HUES64 (cell line): ENCODE measurements at regions not wholly inside any gene's neighbourhood (a gene's known extent, or its start where the extent isn't known, plus 50 kb on each side); places are given as distances from the start of the nearest gene placed in this dataset.

Source experiments
- H3K27ac ChIP-seq: 2 replicates; pipeline ENCODE4 v1.7.0; 2013; ENCODE audit warnings: low read depth, low read length, inconsistent platforms
- H3K27me3 ChIP-seq: 2 replicates; pipeline ENCODE4 v1.6.1; 2013; ENCODE audit warnings: mild to moderate bottlenecking, low read length; ENCODE audit not compliant: insufficient read depth
- H3K36me3 ChIP-seq: 2 replicates; pipeline ENCODE4 v1.6.1; 2013; ENCODE audit warnings: mild to moderate bottlenecking, low read length; ENCODE audit not compliant: insufficient read depth
- H3K4me1 ChIP-seq: 2 replicates; pipeline ENCODE4 v1.6.1; 2013; ENCODE audit warnings: mild to moderate bottlenecking, low read length, moderate library complexity; ENCODE audit not compliant: insufficient read depth
- H3K4me3 ChIP-seq: 2 replicates; pipeline ENCODE4 v1.5.1; 2013; ENCODE audit warnings: mild to moderate bottlenecking, low read length, moderate library complexity
- H3K9ac ChIP-seq: 2 replicates; pipeline ENCODE4 v1.6.1; 2013; ENCODE audit warnings: mild to moderate bottlenecking, low read depth, low read length
- H3K9me3 ChIP-seq: 2 replicates; pipeline ENCODE4 v1.6.1; 2013; ENCODE audit warnings: low read depth, low read length; ENCODE audit not compliant: insufficient read depth
- WGBS: fragments of 150-250, 120-280 bp; methylation state at CpG from one replicate; pipeline ENCODE4 v1.1.7; 2013; ENCODE audit warnings: missing lambda C conversion rate; 5-methylcytosine and 5-hydroxymethylcytosine counted together

- Histone ChIP-seq H3K36me3 (no peaks in the 10 kb centered on the region), H3K4me1 (no peaks in the 10 kb centered on the region), H3K9me3 (no peaks in the 10 kb centered on the region), H3K9ac (no peak overlapping the region), H3K4me3 (no peak overlapping the region), H3K27me3 (no peaks in the 10 kb centered on the region), H3K27ac (no peak overlapping the region)
- 93% methylated on average over 5 of the region's 5 CpGs for WGBS
These were observed 409.8 kb downstream of the MATN1 start for GRCh38 chr1:30313584-30313983.

- no peak overlapping the region for H3K27ac ChIP-seq
- H3K9ac ChIP-seq: no peak overlapping the region
- H3K9me3 ChIP-seq: no peaks in the 10 kb centered on the region
- H3K27me3 ChIP-seq: no peaks in the 10 kb centered on the region
- 93% methylated on average over 6 of the region's 6 CpGs for WGBS
- H3K4me1 ChIP-seq: no peaks in the 10 kb centered on the region
- H3K36me3 ChIP-seq: no peaks in the 10 kb centered on the region
- H3K4me3 ChIP-seq: no peak overlapping the region
These were observed 410.2 kb downstream of the MATN1 start for GRCh38 chr1:30313176-30313575.

- no peak overlapping the region for H3K4me3 ChIP-seq
- no peak overlapping the region for H3K27ac ChIP-seq
- WGBS: 92% methylated on average over 7 of the region's 7 CpGs
- H3K4me1 ChIP-seq: no peaks in the 10 kb centered on the region
- no peaks in the 10 kb centered on the region for H3K36me3 ChIP-seq
- no peak overlapping the region for H3K9ac ChIP-seq
- no peaks in the 10 kb centered on the region for H3K9me3 ChIP-seq
- H3K27me3 ChIP-seq: no peaks in the 10 kb centered on the region
These were observed 411.2 kb downstream of the MATN1 start for GRCh38 chr1:30312226-30312625.

- Histone ChIP-seq H3K4me1 (no peaks in the 10 kb centered on the region), H3K9me3 (no peaks in the 10 kb centered on the region)
These were observed 411.6 kb downstream of the MATN1 start for GRCh38 chr1:30311749-30312148.

GRCh38 chr1:30310966-30311742 lies 412.2 kb downstream of the MATN1 start:
- H3K4me3 ChIP-seq: no peak overlapping the region
- no peaks in the 10 kb centered on the region for H3K9me3 ChIP-seq
- no peaks in the 10 kb centered on the region for H3K4me1 ChIP-seq
- 84% methylated on average over 11 of the region's 11 CpGs for WGBS
- H3K36me3 ChIP-seq: no peaks in the 10 kb centered on the region
- H3K27me3 ChIP-seq: no peaks in the 10 kb centered on the region
- H3K27ac ChIP-seq: no peak overlapping the region
- no peak overlapping the region for H3K9ac ChIP-seq

More at GRCh38 chr1:30311749-30312148, 411.6 kb downstream of the MATN1 start:
- no peak overlapping the region for H3K4me3 ChIP-seq
- no peaks in the 10 kb centered on the region for H3K36me3 ChIP-seq
- no peaks in the 10 kb centered on the region for H3K27me3 ChIP-seq
- no peak overlapping the region for H3K9ac ChIP-seq
- 93% methylated on average over 1 of the region's 1 CpG for WGBS
- H3K27ac ChIP-seq: no peak overlapping the region

- Histone ChIP-seq H3K36me3 (no peaks in the 10 kb centered on the region), H3K27me3 (no peaks in the 10 kb centered on the region), H3K9ac (no peak overlapping the region), H3K27ac (no peak overlapping the region), H3K4me3 (no peak overlapping the region), H3K4me1 (no peaks in the 10 kb centered on the region), H3K9me3 (no peaks in the 10 kb centered on the region)
- 95% methylated on average over 5 of the region's 5 CpGs for WGBS
These were observed 416.2 kb downstream of the MATN1 start for GRCh38 chr1:30307182-30307581.

GRCh38 chr1:30305519-30305918 lies 417.9 kb downstream of the MATN1 start:
- H3K27ac ChIP-seq: no peak overlapping the region
- no peaks in the 10 kb centered on the region for H3K36me3 ChIP-seq
- WGBS: 83% methylated on average over 3 of the region's 3 CpGs
- no peaks in the 10 kb centered on the region for H3K4me1 ChIP-seq
- no peaks in the 10 kb centered on the region for H3K9me3 ChIP-seq
- H3K27me3 ChIP-seq: no peaks in the 10 kb centered on the region
- H3K9ac ChIP-seq: no peak overlapping the region
- H3K4me3 ChIP-seq: no peak overlapping the region

GRCh38 chr1:30305061-30305460 lies 418.3 kb downstream of the MATN1 start:
- no peaks in the 10 kb centered on the region for H3K9me3 ChIP-seq
- H3K36me3 ChIP-seq: no peaks in the 10 kb centered on the region
- H3K27me3 ChIP-seq: no peaks in the 10 kb centered on the region
- H3K4me1 ChIP-seq: no peaks in the 10 kb centered on the region
- H3K4me3 ChIP-seq: no peak overlapping the region
- 72% methylated on average over 4 of the region's 4 CpGs for WGBS
- H3K27ac ChIP-seq: no peak overlapping the region
- no peak overlapping the region for H3K9ac ChIP-seq

- Histone ChIP-seq H3K9me3 (no peaks in the 10 kb centered on the region), H3K9ac (no peak overlapping the region), H3K27me3 (no peaks in the 10 kb centered on the region), H3K27ac (no peak overlapping the region), H3K4me3 (no peak overlapping the region), H3K36me3 (no peaks in the 10 kb centered on the region), H3K4me1 (no peaks in the 10 kb centered on the region)
These were observed 419.3 kb downstream of the MATN1 start for GRCh38 chr1:30304080-30304479.

- no peaks in the 10 kb centered on the region for H3K9me3 ChIP-seq
- H3K27me3 ChIP-seq: no peaks in the 10 kb centered on the region
- no peaks in the 10 kb centered on the region for H3K36me3 ChIP-seq
- no peak overlapping the region for H3K9ac ChIP-seq
- no peak overlapping the region for H3K27ac ChIP-seq
- H3K4me1 ChIP-seq: no peaks in the 10 kb centered on the region
- H3K4me3 ChIP-seq: no peak overlapping the region
- WGBS: 96% methylated on average over 2 of the region's 2 CpGs
These were observed 420.0 kb downstream of the MATN1 start for GRCh38 chr1:30303387-30303786.

- H3K9me3 ChIP-seq: no peaks in the 10 kb centered on the region
- H3K4me1 ChIP-seq: no peaks in the 10 kb centered on the region
- no peak overlapping the region for H3K27ac ChIP-seq
- no peak overlapping the region for H3K4me3 ChIP-seq
- H3K36me3 ChIP-seq: no peaks in the 10 kb centered on the region
- 95% methylated on average over 5 of the region's 5 CpGs for WGBS
- no peaks in the 10 kb centered on the region for H3K27me3 ChIP-seq
- no peak overlapping the region for H3K9ac ChIP-seq
These were observed 420.5 kb downstream of the MATN1 start for GRCh38 chr1:30302858-30303257.

GRCh38 chr1:30300669-30301068 lies 422.7 kb downstream of the MATN1 start:
- Histone ChIP-seq H3K27me3 (no peaks in the 10 kb centered on the region), H3K4me1 (no peaks in the 10 kb centered on the region), H3K4me3 (no peak overlapping the region), H3K9ac (no peak overlapping the region), H3K27ac (no peak overlapping the region), H3K36me3 (no peaks in the 10 kb centered on the region), H3K9me3 (peaks cover 7% of the 10 kb centered on the region; the same call in 1 of the 2 replicates)
- 81% methylated on average over 2 of the region's 5 CpGs for WGBS
